Body of pancreas (tissue), 4 donors: ENCODE measurements at regions not wholly inside any gene's neighbourhood (a gene's known extent, or its start where the extent isn't known, plus 50 kb on each side); places are given as distances from the start of the nearest gene placed in this dataset.

Experiments used
- POLR2A ChIP-seq, 3 donors: fragments of 450-650 bp; IDR thresholded peaks; one replicate each; pipeline ENCODE4 v1.6.1; 2016; ENCODE audit warnings: antibody characterized with exemption in 3 of 3, mild to moderate bottlenecking in 2 of 3
- TF ChIP-seq, protein P1 (sequence below), 7 experiments: fragments of 450-650 bp in 4 of 7; fragments of 200-600 bp in 3 of 7; sonication (generic) in 3 of 7; IDR thresholded peaks; one replicate each; pipeline ENCODE4 v1.5.1; 2016 to 2019; ENCODE audit warnings: antibody characterized with exemption in 7 of 7

GRCh38 chr5:125883223-125883622 lies 540.0 kb upstream of the GRAMD2B start:
- TF ChIP-seq, protein P1, sequence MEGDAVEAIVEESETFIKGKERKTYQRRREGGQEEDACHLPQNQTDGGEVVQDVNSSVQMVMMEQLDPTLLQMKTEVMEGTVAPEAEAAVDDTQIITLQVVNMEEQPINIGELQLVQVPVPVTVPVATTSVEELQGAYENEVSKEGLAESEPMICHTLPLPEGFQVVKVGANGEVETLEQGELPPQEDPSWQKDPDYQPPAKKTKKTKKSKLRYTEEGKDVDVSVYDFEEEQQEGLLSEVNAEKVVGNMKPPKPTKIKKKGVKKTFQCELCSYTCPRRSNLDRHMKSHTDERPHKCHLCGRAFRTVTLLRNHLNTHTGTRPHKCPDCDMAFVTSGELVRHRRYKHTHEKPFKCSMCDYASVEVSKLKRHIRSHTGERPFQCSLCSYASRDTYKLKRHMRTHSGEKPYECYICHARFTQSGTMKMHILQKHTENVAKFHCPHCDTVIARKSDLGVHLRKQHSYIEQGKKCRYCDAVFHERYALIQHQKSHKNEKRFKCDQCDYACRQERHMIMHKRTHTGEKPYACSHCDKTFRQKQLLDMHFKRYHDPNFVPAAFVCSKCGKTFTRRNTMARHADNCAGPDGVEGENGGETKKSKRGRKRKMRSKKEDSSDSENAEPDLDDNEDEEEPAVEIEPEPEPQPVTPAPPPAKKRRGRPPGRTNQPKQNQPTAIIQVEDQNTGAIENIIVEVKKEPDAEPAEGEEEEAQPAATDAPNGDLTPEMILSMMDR (IDR thresholded peaks at IDR 0.05) = no peak
- TF ChIP-seq POLR2A (IDR thresholded peaks at IDR 0.05) = no peak
